Epidermal melanocyte (primary cell): ENCODE measurements at regions not wholly inside any gene's neighbourhood (a gene's known extent, or its start where the extent isn't known, plus 50 kb on each side); places are given as distances from the start of the nearest gene placed in this dataset.
"Not testable (repeated sequence)": the region's sequence is repeated elsewhere in the genome, so short reads cannot be mapped to it uniquely, and the experiment has no call there.

Experiments used
- DNase-seq: peaks from one replicate; pipeline ENCODE4 v3.0.0; 2011; ENCODE audit warnings: low spot score; ENCODE audit not compliant: insufficient read length

DNA sequence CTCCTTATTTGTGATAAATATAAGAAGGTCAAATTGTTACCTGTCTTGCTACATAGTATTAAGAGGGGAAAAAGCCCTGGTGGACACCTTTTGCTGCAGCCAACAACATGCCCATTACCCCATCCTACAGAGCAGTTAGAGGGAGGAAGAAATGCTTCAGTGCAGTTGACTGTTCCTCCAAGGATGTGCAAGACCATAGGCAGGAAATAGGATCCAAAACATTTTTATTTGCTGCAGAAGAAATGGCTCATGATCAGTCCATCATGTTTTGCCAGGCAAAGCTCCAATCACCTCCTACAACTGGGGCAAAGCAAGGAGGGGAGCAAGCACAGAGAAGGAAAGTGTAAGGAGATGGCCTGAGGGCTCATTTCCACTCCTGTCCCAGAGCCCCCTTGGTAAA lies 399.1 kb upstream of the PIK3R1 start:
- DNase-seq, result no peak

DNA sequence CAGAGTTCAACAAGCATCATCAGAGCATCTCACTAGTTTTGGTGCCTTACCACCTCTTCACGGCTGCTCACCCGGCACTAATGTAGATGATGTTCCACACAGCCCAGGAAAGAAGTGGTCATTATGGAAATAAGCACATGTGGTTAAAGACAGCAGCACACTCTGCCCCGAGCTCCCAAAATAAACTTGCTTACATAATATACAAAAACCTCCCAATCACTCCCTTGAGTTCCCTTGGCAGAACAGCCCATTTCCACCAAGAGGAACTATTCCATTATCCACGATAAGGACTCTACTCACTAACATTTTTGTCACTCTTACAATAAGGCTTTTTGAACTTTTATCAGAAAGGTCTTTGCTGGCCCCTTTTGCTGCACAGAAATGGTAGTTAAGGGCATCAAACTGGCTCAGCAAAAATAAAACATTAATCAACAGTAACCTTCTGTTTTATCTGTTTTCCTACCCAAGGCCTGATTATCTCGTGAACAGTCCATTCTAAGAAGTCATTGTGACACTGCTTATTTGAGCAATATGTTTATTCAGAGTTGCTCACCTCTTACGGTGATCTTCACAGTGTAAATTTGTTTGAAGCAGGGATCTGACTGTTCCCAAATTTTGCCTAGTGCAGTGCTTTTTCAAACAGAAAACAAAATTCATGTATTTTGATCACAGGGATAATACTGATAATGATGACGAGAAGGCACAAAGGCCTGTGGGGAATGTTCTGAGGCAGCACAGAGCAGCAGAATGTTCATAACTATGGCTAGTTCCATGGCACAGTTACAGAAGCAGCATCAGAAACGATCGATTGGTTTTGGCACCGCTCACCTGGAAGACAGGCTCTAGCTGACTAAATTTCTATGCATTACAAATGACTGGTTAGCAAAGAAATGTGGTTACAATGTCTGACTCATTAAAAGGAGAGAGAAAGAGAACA lies 399.8 kb upstream of the PIK3R1 start:
- no peak for DNase-seq

DNA sequence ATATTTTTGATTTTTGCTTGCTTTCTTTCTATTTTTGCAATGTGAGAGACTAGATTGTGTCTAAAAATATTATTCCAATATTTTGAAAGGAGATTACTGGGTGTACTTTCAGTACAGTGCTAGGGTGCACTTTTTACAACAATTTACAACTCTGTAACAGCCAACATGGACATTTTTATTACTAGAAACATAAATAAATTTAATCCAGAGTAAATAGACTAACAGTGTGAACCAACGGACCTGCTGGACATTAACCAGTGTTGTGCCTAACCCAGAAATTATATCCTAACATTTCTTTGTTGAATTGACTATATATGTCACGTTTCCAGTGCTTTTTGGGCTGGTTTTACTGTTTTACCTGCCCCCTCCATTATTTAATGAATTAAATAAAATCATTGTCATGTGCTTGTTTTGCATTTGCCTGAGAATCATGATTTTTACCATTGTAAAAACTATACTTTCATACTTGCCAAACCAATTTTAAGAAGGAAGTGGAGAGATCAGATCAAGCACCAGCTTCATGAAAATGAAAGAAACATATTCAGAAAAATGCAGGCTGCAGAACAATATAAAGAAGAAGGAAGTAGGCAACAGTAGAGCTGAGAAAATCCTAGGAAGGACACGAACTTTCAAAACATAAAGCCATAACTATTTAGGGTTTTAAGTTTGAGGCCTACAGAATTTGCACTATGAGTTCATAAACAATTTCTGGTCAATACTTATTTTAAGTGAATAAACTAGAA lies 400.8 kb upstream of the PIK3R1 start:
- no peak for DNase-seq

DNA sequence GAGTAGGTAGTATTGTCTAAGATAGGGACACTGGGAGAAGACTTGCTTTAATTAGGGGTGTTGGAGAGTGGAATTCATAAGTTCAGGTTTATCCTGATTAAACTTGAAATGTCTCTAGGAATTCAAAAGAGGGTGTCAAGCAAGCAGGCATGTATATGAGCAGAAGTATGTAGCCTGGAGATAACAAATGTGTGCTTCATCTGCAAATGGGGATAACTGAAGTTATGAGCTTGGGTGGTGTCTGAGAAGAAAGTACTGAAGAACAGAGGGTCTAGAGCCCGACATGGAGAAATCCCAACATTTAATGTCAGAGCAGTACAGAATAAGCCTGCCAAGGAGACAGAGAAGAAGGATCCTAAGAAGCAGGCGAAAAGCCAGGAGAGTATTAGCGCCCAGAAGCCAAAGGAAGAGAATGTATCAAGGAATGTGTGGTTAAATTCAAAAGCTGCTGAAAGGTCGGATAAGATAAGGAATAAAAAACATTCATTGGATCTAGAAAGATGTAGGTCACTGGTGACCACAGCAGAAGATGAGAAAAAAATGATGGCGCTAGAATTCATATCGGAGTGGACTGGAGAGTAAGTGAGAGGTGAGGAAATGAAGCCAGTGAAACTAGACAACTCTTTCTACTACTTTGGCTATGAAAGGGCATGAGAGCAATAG lies 401.5 kb upstream of the PIK3R1 start:
- DNase-seq, result no peak

DNA sequence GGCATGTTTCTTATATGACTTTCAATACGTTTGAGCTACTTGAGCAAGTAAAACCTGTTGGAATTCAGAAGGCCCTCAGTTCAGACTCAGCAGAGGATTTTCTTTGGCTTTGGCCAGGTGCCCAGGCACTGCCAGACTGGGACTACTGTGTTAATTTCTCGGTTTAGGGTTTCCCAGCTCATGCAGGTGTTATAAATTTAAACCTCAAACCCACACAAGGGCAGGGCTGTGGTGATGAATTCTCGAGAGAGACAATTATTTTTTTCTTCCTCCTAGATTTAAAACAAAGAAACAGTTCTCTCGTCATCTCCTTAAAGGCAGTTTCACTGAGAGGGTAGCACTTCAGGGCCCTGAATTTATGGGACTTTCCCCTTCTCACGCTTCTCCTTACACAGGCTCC lies 406.0 kb upstream of the PIK3R1 start:
- no peak for DNase-seq

DNA sequence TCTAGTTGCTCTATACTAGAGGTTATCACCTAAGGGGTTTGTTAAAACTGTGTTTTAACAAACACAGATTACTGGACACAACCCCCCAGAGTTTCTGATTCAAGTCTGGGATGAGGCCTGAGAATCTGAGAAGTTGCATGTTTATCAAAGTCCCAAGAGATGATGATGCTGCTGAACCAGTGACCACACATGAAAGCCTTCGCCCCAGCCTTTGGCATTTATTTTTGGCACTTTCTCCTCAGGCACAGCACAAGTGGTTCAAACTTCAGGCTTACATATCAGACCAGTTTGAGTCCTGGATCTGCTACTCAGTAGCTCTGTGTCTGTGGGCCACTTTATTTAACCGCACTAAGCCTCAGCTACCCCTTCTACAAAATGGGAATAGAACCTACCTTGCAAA lies 407.2 kb upstream of the PIK3R1 start:
- no peak for DNase-seq

DNA sequence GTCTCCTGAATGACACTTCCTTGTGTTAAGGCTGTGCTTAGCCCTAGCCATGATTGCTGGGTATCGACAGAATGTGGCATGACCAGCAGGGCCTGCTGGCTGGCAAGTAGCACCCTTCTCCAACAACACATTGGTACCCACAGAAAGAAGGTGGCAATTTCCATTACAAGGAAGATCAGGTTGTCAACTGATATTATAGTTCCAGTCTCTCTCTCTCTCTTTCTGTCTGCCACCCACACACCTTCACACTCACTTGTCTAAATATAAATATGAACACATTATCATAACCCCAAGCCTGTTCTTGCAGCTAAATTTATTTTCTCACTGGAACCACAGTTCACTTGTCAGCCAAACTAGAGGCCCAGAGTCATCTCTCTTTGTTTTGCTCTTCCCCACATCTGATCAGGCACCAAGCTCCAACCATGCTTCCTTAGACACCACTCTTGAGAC lies 408.1 kb upstream of the PIK3R1 start:
- no peak for DNase-seq

DNA sequence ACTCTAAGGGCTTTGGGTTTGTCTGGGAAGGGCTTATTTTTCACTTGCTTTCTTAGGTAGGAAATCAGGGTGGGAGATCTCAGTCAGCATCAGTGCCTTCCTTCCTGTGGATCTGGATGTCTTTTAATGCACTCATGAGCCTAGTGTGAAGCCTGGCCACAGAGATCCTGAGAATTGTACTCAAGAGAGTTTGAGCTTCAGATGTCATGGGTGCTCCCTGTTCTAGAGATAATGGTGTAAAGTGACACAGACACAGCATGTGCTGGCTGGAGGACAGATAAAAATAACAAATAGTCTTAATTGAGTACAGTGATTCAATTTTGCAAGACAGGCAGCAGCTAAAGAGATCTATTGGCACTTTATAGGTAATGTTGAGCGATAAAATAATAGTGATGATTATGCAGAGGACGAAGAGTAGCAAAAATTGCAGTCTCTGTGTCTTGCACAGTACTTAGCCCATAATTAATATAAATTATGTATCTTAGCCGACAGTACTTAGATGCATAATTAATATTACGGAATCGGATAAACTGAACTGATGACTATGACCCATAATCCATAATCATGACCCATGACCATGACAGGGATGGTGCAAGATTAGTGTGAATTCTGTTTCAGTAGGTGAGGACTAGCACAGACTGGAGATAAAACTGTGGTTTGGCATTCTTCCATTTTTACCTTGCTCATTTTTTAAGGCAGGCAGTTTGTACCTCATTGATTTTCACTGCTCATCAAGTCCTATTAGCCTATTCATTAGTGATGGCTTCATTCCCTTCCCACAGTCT lies 408.7 kb upstream of the PIK3R1 start:
- DNase-seq, result no peak

DNA sequence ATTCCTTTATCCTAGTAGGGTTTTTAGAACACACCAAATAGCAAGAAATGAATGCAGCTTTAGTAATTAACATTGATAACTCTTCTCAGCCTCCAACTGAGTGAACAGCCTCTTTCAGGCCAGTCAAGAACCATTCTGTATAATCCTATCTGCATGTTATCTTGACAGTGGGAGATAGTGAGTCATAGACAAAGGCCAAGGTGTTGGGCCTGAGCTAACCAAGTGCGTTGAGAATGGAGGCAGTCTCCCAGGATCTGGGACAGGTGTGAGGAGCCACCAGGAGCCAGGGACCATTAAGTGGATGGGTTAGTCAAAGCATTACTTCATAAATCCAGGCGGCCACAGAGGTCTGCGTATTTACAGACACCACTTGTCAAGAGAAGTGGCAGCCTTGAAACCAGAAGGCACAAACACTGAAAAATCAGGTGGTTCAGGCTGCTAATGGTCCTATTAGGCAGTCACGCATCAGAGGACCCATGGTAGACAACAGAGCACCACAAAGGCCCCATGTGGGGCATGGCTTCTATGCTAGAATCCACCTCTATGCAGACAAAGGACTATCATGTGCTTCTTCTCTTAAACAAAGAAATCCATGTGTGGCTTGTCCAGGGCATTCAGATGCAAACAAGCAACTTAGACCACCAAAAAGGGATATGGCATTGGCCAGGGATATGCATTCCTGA lies 409.7 kb upstream of the PIK3R1 start:
- DNase-seq, result no peak

DNA sequence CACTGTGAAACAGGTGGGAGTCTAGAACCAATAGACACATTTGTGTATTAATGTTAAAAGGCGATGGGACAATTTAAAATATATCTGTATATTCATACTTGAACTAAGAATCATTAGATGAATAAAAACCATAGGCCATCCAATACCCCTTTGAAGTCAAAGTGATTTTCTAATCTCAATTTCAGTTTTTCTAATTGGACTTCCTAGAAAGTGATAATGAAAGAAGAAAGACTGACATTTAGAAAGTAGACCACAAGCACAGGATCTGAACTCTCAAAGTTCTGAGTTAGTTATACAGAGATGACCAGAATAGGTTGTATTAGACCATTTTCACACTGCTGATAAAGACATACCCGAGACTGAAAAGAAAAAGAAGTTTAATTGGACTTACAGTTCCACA lies 412.8 kb upstream of the PIK3R1 start:
- no peak for DNase-seq

DNA sequence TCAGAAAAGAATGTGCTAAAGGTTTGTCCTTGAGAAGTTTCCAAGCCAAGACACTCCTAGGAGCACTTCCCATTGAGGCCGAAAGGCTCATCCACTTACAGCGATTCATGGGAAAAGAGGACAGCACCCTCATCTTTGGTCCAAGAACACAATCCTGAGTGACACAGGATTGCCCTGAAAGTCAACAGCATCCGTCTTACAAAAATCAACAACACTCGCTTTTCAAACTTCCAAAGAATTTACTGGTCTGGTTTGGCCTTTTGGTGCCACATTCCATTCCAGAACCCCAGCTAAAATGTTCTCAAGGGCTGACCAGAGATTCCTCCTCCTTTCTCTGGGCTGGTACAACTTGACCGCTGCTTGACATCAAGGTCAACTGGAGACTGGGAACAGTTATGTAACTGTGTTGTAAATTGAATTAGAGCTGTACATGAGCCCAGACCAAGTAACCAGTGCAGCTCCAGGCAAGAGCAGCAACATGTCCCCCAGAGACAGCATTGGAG lies 415.8 kb upstream of the PIK3R1 start:
- no peak for DNase-seq

DNA sequence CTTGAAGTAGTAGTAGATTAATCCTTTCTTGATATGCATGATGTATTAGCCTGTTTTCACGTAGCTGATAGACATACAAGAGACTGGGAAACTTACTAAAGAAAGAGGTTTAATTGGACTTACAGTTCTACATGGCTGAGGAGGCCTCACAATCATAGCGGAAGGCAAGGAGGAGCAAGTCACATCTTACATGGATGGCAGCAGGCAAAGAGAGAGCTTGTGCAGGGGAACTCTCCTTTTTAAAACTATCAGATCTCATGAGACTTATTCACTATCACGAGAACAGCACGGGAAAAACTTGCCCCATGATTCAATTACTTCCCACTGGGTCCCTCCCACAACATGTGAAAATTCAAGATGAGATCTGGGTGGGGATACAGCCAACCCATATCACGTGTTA lies 417.1 kb upstream of the PIK3R1 start:
- not testable (repeated sequence) for DNase-seq

DNA sequence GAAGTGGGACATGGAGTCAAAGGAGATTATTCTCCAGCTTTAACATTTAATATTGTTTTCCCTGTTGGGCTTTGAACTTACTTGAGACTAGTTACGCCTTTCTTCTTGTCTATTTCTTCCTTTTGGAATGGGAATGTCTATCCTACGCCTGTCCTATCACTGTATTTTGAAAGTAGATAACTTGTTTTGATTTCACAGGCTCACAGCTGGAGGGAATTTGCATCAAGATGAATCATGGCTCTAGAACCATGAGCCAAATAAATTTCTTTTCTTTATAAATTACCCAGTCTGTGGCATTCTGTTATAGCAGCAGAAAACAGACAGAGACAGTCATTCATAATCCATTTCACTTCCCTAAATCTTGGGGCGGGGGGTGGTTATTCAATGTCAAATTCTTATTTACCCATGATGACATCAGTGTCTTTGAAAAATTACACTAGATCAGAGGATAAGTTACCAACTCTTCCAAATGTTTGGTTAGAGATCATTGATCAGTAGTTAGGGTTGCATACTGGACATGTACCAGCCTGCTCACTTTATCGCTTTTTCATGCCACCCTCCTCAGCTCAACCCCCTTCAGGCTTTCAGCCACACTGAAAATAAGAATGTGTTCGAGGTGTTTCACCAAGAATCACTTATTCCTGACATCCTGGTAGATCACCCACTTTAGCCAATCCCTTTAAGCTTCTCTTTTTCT lies 419.6 kb upstream of the PIK3R1 start:
- no peak for DNase-seq

DNA sequence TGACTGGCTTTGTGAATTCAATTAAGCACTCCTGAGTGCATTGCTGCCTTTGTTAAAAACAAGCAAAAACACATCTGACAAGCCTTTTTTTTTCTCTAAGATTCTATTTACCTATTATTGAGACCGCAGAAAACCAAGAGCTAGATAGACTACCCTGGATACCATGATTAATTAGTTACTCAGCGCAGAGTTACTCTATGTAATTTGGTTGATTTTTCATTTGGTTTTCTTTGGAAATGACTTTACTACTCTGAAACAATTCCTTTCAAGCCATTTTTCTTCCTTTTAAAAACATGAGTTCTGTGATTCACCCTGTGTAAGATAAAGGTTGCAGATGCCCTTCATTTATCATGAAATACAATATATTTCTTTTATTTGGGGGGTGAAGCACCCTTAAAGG lies 421.6 kb upstream of the PIK3R1 start:
- DNase-seq, result no peak

DNA sequence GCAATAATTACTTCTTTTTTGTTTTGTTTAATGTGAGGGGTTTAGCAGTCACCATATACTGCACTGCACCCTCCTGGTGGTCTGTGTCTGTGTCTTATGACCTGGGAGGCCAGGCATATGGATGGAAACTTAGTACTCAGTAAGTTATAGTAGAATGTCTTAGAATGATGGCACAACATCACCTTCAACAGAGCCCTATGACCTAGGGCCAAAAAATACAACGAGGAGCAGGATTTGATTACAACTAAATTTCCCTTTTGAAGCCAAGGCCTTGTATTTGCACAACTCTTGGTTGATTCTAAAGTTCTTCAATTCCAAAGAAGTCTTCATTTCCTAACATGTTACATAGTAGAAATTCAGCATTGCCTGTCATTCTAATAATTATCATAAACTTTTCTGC lies 422.1 kb upstream of the PIK3R1 start:
- DNase-seq, result no peak

DNA sequence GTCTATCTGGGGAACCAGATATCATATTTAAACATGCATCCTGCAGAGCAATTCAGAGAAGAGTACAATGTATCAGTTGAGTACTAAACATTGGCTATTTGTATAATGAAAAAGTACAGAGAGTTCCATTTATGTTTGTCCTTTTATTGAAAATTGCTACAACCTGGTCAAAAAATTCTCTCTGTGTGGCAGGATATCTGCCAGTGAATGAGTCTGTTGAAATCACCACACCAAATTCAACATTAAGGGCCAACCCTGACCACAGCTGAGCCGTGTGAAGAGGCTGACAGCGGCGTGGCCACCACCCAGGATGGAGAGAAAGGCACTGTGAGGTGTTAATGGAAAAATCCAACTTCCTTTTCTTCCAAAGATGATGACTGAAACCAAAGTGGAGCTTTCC lies 422.7 kb upstream of the PIK3R1 start:
- no peak for DNase-seq

DNA sequence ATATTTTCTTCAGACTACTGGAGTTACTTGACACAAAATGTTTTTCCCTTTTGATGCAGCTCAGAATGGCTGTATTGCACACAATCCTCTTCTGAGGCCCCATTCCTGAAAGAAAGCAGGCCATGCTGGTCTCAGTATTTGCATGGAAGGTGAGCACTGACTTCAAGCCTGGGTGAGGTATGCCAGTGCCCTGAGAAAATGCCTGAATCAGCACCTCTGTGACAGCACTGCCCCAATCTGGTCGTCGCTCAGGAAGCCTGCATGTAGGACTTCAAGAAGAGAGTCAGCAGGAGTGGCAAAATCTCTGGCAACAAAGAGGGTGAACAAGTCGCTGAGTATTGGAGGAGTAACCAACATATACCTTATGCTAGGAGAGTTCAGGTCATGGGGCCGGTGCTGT lies 425.2 kb upstream of the PIK3R1 start:
- no peak for DNase-seq

DNA sequence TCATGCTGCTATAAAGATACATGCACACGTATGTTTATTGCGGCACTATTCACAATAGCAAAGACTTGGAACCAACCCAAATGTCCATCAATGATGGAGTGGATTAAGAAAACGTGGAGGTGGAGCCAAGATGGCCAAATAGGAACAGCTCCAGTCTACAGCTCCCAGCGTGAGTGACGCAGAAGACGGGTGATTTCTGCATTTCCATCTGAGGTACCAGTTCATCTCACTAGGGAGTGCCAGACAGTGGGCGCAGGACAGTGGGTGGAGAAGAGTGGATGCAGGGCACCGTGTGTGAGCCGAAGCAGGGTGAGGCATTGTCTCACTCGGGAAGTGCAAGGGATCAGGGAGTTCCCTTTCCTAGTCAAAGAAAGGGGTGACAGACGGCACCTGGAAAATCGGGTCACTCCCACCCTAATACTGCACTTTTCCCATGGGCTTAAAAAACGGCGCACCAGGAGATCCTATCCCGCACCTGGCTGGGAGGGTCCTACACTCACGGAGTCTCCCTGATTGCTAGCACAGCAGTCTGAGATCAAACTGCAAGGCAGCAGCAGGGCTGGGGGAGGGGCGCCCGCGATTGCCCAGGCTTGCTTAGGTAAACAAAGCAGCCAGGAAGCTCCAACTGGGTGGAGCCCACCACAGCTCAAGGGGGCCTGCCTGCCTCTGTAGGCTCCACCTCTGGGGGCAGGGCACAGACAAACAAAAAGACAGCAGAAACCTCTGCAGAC lies 435.5 kb upstream of the PIK3R1 start:
- not testable (repeated sequence) for DNase-seq

DNA sequence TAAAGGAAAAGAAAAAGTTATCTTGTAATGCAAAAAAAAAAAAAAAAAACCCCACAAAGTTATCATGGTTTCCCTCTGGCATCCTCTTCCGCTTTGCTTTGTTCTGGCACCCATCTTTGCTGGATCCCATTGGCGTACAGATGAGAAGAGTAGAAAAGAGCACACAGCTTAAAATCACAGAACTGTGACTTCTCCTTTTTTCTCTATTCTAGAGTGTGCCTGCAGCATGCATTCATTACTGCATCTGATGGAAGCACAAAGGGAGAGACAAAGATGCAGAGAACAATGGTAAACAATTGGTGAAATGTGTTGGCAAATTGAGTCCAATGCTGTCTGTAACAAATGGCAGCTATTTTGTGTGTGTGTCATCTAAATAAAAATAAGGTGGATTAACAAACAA lies 440.8 kb upstream of the PIK3R1 start:
- no peak for DNase-seq

DNA sequence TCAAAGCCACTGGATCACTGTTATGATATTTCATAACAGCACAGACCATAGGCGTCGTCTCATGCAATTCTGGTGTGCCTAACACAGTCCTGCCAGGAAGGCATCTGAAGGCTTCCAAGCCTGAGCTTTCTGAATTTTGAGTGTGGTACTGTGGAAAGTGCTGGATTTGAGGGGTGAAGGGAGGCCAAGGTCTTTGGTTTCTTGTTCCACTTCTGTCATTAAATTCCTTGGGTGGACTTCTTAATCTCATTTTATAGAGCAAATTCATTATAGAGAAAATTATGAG lies 441.3 kb upstream of the PIK3R1 start:
- no peak for DNase-seq
